ENCODE measurements at regions not wholly inside any gene's neighbourhood (a gene's known extent, or its start where the extent isn't known, plus 50 kb on each side); places are given as distances from the start of the nearest gene placed in this dataset.

DNA sequence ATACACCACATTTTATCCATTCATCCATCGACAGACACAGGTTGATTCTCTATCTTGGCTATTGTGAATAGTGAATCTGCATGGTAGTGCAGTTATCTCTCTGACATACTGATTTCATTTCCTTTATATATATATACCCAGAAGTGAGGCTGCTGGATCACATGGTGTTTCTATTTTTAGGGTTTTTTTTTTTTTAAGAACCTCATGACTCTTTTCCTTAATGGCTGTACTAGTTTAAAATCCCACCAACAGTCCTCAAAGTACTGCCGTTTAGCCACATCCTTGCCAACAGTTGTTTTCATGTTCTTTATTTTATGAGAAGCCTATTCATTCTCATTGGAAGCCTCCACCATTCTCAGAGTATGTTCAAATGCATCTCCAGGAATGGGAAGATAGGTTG lies 258.7 kb upstream of the SNX7 start:
- TF ChIP-seq, protein P1, sequence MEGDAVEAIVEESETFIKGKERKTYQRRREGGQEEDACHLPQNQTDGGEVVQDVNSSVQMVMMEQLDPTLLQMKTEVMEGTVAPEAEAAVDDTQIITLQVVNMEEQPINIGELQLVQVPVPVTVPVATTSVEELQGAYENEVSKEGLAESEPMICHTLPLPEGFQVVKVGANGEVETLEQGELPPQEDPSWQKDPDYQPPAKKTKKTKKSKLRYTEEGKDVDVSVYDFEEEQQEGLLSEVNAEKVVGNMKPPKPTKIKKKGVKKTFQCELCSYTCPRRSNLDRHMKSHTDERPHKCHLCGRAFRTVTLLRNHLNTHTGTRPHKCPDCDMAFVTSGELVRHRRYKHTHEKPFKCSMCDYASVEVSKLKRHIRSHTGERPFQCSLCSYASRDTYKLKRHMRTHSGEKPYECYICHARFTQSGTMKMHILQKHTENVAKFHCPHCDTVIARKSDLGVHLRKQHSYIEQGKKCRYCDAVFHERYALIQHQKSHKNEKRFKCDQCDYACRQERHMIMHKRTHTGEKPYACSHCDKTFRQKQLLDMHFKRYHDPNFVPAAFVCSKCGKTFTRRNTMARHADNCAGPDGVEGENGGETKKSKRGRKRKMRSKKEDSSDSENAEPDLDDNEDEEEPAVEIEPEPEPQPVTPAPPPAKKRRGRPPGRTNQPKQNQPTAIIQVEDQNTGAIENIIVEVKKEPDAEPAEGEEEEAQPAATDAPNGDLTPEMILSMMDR (IDR thresholded peaks at IDR 0.05): no peak
- no peak for TF ChIP-seq POLR2A (IDR thresholded peaks at IDR 0.05)
